ENCODE measurements at regions not wholly inside any gene's neighbourhood (a gene's known extent, or its start where the extent isn't known, plus 50 kb on each side); places are given as distances from the start of the nearest gene placed in this dataset.

- no peak for DNase-seq (ENCODE audit: low read depth)
- Histone ChIP-seq H3K27me3 (replicated peaks; ENCODE audit: control insufficient read depth, insufficient read depth, low read length) (no peaks in the 10 kb centered on the region), H3K36me3 (ENCODE audit: control insufficient read depth, insufficient read depth, low read length, severe bottlenecking) (no peaks in the 10 kb centered on the region), H3K4me1 (ENCODE audit: control insufficient read depth, insufficient read depth, low read length) (no peaks in the 10 kb centered on the region), H3K9me3 (ENCODE audit: control insufficient read depth, low read length) (peaks cover 4% of the 10 kb centered on the region), H3K4me3 (ENCODE audit: low read length) (no peak overlapping the region), H3K9ac (ENCODE audit: low read length) (no peak overlapping the region)
Measured at GRCh38 chr9:103837940-103838339, 256.2 kb upstream of the SMC2 start.

- Histone ChIP-seq H3K4me1 (ENCODE audit: control insufficient read depth, insufficient read depth, low read length) (no peaks in the 10 kb centered on the region), H3K4me3 (ENCODE audit: low read length) (no peak overlapping the region), H3K36me3 (ENCODE audit: control insufficient read depth, insufficient read depth, low read length, severe bottlenecking) (no peaks in the 10 kb centered on the region), H3K9me3 (ENCODE audit: control insufficient read depth, low read length) (peaks cover 6% of the 10 kb centered on the region), H3K27me3 (replicated peaks; ENCODE audit: control insufficient read depth, insufficient read depth, low read length) (no peaks in the 10 kb centered on the region), H3K9ac (ENCODE audit: low read length) (no peak overlapping the region)
- DNase-seq (ENCODE audit: low read depth) = no peak
Measured at GRCh38 chr9:103839197-103839596, 254.9 kb upstream of the SMC2 start.

GRCh38 chr9:103867886-103868285, 226.2 kb upstream of the SMC2 start:
- H3K9me3 ChIP-seq (ENCODE audit: control insufficient read depth, low read length) = no peaks in the 10 kb centered on the region
- H3K4me1 ChIP-seq (ENCODE audit: control insufficient read depth, insufficient read depth, low read length) = no peaks in the 10 kb centered on the region
- H3K9ac ChIP-seq (ENCODE audit: low read length) = no peak overlapping the region
- no peaks in the 10 kb centered on the region for H3K36me3 ChIP-seq (ENCODE audit: control insufficient read depth, insufficient read depth, low read length, severe bottlenecking)
- no peaks in the 10 kb centered on the region for H3K27me3 ChIP-seq (replicated peaks; ENCODE audit: control insufficient read depth, insufficient read depth, low read length)
- H3K4me3 ChIP-seq (ENCODE audit: low read length) = no peak overlapping the region
- no peak for DNase-seq (ENCODE audit: low read depth)

DNA sequence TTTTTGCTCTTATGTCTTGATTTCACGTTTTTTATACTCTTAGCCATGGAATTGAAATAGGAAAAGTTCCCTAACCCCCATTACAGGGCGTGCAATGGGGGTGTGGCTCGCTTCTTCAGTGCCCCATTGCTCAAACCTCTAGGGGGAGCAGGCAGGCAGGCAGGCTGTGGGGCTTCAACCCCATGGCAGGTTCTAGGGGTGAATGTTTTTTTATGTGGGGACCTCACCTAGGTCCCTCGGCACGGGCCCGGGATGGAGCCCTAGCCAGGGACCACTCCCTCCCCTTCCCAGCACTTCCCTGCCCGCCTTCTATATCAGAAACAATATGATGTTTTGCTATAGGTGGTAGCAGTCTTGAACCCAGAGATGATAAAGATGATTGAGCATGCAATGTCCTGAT, 221.3 kb upstream of the SMC2 start:
- Histone ChIP-seq H3K36me3 (ENCODE audit: control insufficient read depth, insufficient read depth, low read length, severe bottlenecking) (no peaks in the 10 kb centered on the region), H3K9me3 (ENCODE audit: control insufficient read depth, low read length) (no peaks in the 10 kb centered on the region), H3K4me1 (ENCODE audit: control insufficient read depth, insufficient read depth, low read length) (no peaks in the 10 kb centered on the region), H3K9ac (ENCODE audit: low read length) (no peak overlapping the region), H3K4me3 (ENCODE audit: low read length) (no peak overlapping the region), H3K27me3 (replicated peaks; ENCODE audit: control insufficient read depth, insufficient read depth, low read length) (no peaks in the 10 kb centered on the region)
- DNase-seq (ENCODE audit: low read depth) = no peak

DNA sequence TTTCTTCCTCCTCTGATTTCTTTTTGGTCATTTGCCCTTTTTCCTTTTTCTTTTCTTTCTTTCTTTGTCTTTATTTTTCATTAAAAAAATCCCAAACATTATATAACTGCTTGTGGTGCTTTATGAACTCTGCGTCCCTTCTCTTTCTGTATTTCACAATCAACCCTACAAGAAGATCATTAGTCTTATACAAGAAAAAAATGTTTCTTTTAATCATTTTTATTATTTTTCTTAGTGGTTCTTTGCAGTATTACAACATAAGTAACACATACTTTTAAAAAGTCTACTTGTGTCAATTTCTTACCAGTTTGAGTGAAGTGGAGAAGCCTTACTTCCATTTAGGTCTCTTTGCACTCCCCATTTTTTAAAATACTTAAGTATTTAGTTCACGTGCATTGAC, 212.7 kb upstream of the SMC2 start:
- H3K9me3 ChIP-seq (ENCODE audit: control insufficient read depth, low read length) = no peaks in the 10 kb centered on the region
- no peaks in the 10 kb centered on the region for H3K27me3 ChIP-seq (replicated peaks; ENCODE audit: control insufficient read depth, insufficient read depth, low read length)
- H3K4me3 ChIP-seq (ENCODE audit: low read length) = no peak overlapping the region
- H3K36me3 ChIP-seq (ENCODE audit: control insufficient read depth, insufficient read depth, low read length, severe bottlenecking) = no peaks in the 10 kb centered on the region
- no peak overlapping the region for H3K9ac ChIP-seq (ENCODE audit: low read length)
- no peak for DNase-seq (ENCODE audit: low read depth)
- H3K4me1 ChIP-seq (ENCODE audit: control insufficient read depth, insufficient read depth, low read length) = no peaks in the 10 kb centered on the region

DNA sequence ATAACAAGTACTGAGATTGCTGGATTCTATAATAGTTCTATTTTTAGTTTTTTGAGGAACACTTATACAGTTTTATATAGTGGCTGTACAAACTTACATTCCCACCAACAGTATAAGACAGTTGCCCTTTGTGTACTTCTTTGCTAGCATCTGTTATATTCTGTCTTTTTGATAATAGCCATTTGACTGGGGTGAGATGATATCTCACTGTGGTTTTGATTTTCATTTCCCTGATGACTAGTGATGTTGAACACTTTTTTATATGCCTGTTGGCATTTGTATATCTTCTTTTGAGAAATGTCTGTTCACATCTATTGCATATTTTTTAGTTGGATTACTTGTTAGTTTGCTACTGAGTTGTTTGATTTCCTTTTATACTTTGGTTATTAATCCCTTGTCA, 204.1 kb upstream of the SMC2 start:
- no peaks in the 10 kb centered on the region for H3K9me3 ChIP-seq (ENCODE audit: control insufficient read depth, low read length)
- H3K36me3 ChIP-seq (ENCODE audit: control insufficient read depth, insufficient read depth, low read length, severe bottlenecking) = no peaks in the 10 kb centered on the region
- H3K27me3 ChIP-seq (replicated peaks; ENCODE audit: control insufficient read depth, insufficient read depth, low read length) = no peaks in the 10 kb centered on the region
- no peak overlapping the region for H3K9ac ChIP-seq (ENCODE audit: low read length)
- H3K4me3 ChIP-seq (ENCODE audit: low read length) = no peak overlapping the region
- no peak for DNase-seq (ENCODE audit: low read depth)
- no peaks in the 10 kb centered on the region for H3K4me1 ChIP-seq (ENCODE audit: control insufficient read depth, insufficient read depth, low read length)

GRCh38 chr9:103894184-103894583, 199.9 kb upstream of the SMC2 start:
- Histone ChIP-seq H3K4me3 (ENCODE audit: low read length) (no peak overlapping the region), H3K9me3 (ENCODE audit: control insufficient read depth, low read length) (no peaks in the 10 kb centered on the region), H3K9ac (ENCODE audit: low read length) (no peak overlapping the region), H3K36me3 (ENCODE audit: control insufficient read depth, insufficient read depth, low read length, severe bottlenecking) (no peaks in the 10 kb centered on the region), H3K27me3 (replicated peaks; ENCODE audit: control insufficient read depth, insufficient read depth, low read length) (no peaks in the 10 kb centered on the region), H3K4me1 (ENCODE audit: control insufficient read depth, insufficient read depth, low read length) (no peaks in the 10 kb centered on the region)
- no peak for DNase-seq (ENCODE audit: low read depth)

- Histone ChIP-seq H3K4me1 (ENCODE audit: control insufficient read depth, insufficient read depth, low read length) (peaks cover 5% of the 10 kb centered on the region), H3K4me3 (ENCODE audit: low read length) (no peak overlapping the region), H3K9me3 (ENCODE audit: control insufficient read depth, low read length) (no peaks in the 10 kb centered on the region), H3K9ac (ENCODE audit: low read length) (no peak overlapping the region), H3K36me3 (ENCODE audit: control insufficient read depth, insufficient read depth, low read length, severe bottlenecking) (no peaks in the 10 kb centered on the region), H3K27me3 (replicated peaks; ENCODE audit: control insufficient read depth, insufficient read depth, low read length) (peaks cover 6% of the 10 kb centered on the region)
- no peak for DNase-seq (ENCODE audit: low read depth)
Measured at GRCh38 chr9:103898550-103898949, 195.6 kb upstream of the SMC2 start.

DNA sequence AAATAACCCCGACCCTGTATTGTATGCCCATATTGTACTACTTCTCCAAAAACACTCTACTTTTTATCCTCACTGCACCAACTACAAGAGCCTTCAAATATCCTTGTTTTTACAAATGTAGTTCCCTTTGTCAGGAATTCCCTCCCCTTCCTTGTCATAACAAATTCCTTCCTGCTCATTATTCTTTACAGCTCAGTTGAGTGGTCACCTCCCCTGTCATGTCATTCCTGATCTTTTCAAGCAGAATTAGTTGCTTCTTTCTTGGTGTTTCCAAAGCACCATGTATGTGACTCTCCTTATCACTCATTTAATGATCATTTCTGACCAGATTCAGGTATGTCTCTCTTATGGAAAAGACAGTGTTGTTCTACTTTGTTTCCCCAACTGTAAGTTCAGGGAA, 194.2 kb upstream of the SMC2 start:
- H3K9ac ChIP-seq (ENCODE audit: low read length) = no peak overlapping the region
- no peaks in the 10 kb centered on the region for H3K9me3 ChIP-seq (ENCODE audit: control insufficient read depth, low read length)
- H3K36me3 ChIP-seq (ENCODE audit: control insufficient read depth, insufficient read depth, low read length, severe bottlenecking) = no peaks in the 10 kb centered on the region
- H3K4me3 ChIP-seq (ENCODE audit: low read length) = no peak overlapping the region
- DNase-seq (ENCODE audit: low read depth) = no peak
- peaks cover 9% of the 10 kb centered on the region for H3K4me1 ChIP-seq (ENCODE audit: control insufficient read depth, insufficient read depth, low read length)
- peaks cover 6% of the 10 kb centered on the region for H3K27me3 ChIP-seq (replicated peaks; ENCODE audit: control insufficient read depth, insufficient read depth, low read length)

DNA sequence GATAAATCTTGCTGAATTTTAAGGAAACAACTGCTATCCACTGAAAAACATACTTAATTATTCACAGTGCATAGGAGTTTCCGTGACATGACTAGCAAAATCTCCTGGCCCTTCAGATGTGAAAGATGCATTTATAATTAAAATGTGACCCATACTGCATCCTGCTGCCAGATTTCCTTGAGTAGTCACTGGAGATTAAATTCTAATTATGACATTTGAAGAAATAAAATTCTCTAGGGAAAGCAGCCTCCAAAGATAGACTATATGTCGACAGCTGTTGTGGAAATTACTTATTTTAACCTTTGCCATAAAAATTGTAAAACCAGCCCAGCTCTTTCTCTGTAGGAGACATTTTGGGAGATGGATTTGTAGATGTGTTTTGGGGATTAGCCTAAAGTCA, 193.6 kb upstream of the SMC2 start:
- no peak for DNase-seq (ENCODE audit: low read depth)
- Histone ChIP-seq H3K4me1 (ENCODE audit: control insufficient read depth, insufficient read depth, low read length) (peaks cover 9% of the 10 kb centered on the region), H3K27me3 (replicated peaks; ENCODE audit: control insufficient read depth, insufficient read depth, low read length) (peaks cover 6% of the 10 kb centered on the region), H3K9ac (ENCODE audit: low read length) (no peak overlapping the region), H3K36me3 (ENCODE audit: control insufficient read depth, insufficient read depth, low read length, severe bottlenecking) (no peaks in the 10 kb centered on the region), H3K9me3 (ENCODE audit: control insufficient read depth, low read length) (no peaks in the 10 kb centered on the region), H3K4me3 (ENCODE audit: low read length) (no peak overlapping the region)

- Histone ChIP-seq H3K4me1 (ENCODE audit: control insufficient read depth, insufficient read depth, low read length) (peaks cover 9% of the 10 kb centered on the region), H3K4me3 (ENCODE audit: low read length) (no peak overlapping the region), H3K36me3 (ENCODE audit: control insufficient read depth, insufficient read depth, low read length, severe bottlenecking) (no peaks in the 10 kb centered on the region), H3K9me3 (ENCODE audit: control insufficient read depth, low read length) (no peaks in the 10 kb centered on the region), H3K27me3 (replicated peaks; ENCODE audit: control insufficient read depth, insufficient read depth, low read length) (peaks cover 6% of the 10 kb centered on the region), H3K9ac (ENCODE audit: low read length) (no peak overlapping the region)
- no peak for DNase-seq (ENCODE audit: low read depth)
Measured at GRCh38 chr9:103902263-103902662, 191.8 kb upstream of the SMC2 start.

DNA sequence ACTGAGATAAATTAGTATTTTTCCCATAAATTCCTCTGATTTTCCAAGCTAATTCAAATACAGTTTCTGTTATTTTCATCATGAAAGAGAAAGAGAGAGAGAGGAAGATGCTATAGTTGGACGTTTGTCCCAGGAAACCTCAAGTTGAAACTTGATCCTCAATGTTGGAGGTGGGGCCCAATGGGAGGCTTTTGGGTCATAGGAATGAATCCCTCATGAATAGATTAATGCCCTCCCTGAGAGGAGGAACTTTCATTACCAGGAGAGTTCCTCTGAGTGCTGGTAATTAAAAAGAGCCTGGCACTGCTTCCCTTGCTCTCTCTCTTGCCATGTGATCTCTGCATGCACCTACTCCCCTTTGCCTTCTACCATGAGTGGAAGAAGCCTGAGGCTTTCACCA, 189.9 kb upstream of the SMC2 start:
- DNase-seq (ENCODE audit: low read depth) = no peak

More for the DNA sequence above, 189.9 kb upstream of the SMC2 start:
- no peak overlapping the region for H3K9ac ChIP-seq (ENCODE audit: low read length)
- H3K27me3 ChIP-seq (replicated peaks; ENCODE audit: control insufficient read depth, insufficient read depth, low read length) = peaks cover 6% of the 10 kb centered on the region
- peaks cover 9% of the 10 kb centered on the region for H3K4me1 ChIP-seq (ENCODE audit: control insufficient read depth, insufficient read depth, low read length)
- H3K9me3 ChIP-seq (ENCODE audit: control insufficient read depth, low read length) = no peaks in the 10 kb centered on the region
- no peak overlapping the region for H3K4me3 ChIP-seq (ENCODE audit: low read length)
- no peaks in the 10 kb centered on the region for H3K36me3 ChIP-seq (ENCODE audit: control insufficient read depth, insufficient read depth, low read length, severe bottlenecking)

Data from adipocyte (in vitro differentiated cells).